ENCODE measurements at regions not wholly inside any gene's neighbourhood (a gene's known extent, or its start where the extent isn't known, plus 50 kb on each side); places are given as distances from the start of the nearest gene placed in this dataset.
"Not testable (repeated sequence)": the region's sequence is repeated elsewhere in the genome, so short reads cannot be mapped to it uniquely, and the experiment has no call there.

- DNase-seq (ENCODE audit: low spot score) = no peak
Observed at GRCh38 chr14:30267141-30267540, 291.8 kb upstream of the G2E3 start.

- DNase-seq (ENCODE audit: low spot score) = peak; percentile 46
Observed at GRCh38 chr14:30270200-30271161, 288.5 kb upstream of the G2E3 start.

- DNase-seq (ENCODE audit: low spot score) = no peak
Observed at GRCh38 chr14:30271811-30272323, 287.1 kb upstream of the G2E3 start.

- DNase-seq (ENCODE audit: low spot score) = no peak
Observed at GRCh38 chr14:30272848-30273832, 285.8 kb upstream of the G2E3 start.

DNA sequence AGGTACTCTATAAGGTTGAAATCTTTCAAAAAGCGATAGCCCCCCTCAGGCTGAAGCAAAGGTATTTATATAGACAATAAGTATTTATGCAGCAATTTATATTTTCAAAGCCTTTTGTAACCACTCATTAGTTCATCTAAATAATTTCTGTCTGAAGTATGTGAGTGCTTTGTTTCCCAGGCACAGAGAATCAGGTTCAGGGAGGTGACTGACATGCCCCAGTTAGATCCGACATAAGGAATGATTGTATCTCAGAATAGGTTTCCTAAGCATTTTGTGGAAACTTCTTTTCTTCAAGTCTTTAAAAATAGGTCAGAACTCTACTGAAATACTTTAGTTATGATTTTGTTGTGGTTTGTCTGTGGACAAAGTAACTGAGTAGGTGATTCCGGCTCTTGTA lies 283.4 kb upstream of the G2E3 start:
- DNase-seq (ENCODE audit: low spot score) = no peak

DNA sequence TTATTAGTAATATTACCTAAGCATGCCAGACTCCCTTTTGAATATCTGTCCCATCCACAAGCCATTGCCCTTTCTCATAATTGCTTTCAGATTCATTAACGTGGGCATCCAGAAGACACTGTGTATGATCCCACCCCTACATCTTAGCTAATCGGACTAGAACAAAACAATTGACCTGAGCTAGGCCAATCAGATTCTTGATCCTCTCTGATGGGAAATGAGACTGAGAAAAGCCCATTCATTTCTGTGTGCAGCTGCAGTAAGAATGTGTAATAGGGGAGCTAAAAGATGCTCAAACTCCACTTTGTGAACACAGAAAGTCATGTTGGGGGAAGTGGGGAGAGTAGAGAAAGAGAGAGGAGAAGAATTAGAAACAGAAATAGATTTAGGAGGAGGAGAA lies 281.7 kb upstream of the G2E3 start:
- DNase-seq (ENCODE audit: low spot score) = no peak

GRCh38 chr14:30278856-30279255 lies 280.1 kb upstream of the G2E3 start:
- DNase-seq (ENCODE audit: low spot score) = not testable (repeated sequence)

GRCh38 chr14:30283822-30284446 lies 275.0 kb upstream of the G2E3 start:
- no peak for DNase-seq (ENCODE audit: low spot score)

DNA sequence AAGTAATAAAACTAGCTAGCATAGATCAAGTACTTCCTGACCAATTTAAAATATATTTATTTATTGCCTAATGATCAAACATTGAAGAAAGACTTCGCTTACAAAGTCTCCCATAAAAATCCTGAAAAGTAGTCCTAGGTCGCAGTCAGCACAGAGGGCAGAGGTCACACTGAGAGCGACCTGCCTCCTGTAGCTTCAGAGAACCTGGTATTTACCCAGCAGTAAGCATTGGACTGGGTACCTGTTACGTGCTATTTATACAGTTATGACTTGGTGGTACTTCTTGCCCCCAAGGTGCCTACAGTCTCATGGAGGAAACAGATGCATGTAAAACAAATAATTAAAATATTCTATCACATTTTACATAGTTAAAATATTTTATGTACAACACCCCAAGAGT lies 274.1 kb upstream of the G2E3 start:
- DNase-seq (ENCODE audit: low spot score) = no peak

DNA sequence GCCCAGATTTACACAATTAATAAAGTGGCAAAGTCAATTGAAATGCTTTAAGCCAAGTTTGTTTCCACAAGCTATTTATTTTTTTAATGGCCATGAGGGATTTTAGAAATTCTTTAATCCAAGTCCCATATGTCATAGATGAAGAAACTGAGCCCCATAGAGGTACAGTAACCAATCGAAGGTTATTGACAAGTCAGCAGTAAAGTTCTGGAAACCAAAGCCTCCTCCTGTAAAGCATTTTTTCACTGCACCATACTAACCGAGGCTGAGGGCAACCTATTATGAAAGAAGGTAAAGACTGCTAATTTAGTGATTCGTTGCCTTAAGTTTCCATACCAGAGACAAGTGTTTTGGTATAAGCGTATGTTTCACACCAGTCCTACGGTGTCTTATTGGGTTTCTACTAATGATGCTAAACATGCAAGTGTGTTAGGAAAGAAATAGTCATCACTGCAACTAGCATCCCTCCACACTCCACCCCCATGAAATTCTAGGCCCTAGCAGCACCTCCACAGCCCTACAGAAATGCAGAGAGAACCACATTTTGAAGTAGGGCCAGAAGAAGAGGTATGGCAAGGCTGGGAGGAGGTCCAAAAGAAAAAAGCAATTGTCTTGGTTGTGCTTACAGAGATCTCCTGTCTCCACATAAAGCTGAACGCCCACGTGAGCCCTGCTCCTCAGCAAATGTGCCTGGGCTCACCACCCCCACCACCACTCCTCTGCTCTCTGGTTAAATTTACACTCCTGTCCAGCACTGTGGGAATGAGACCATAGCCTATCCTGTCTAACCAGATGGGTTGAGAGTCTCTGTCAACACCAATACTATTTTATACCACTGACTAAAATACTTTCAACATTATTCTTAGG lies 271.1 kb upstream of the G2E3 start:
- DNase-seq (ENCODE audit: low spot score) = no peak

DNA sequence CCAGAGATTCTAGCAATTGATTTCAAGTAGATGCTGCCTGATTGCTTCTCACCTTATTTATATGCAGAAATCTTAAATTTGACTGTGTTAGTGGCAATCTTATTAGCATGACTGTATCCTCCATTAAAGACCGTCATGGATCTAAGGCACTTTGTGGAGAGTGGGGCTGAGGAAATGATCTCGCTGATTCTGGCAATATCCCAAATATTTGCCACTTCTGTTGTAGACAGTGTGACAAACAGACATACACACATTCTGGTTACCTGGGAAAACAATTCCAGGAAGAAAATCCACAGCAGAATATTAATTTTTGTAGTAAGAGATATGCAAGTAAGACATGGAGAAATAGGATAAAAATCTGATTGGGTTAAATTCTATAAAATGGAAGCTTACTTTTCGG lies 269.0 kb upstream of the G2E3 start:
- DNase-seq (ENCODE audit: low spot score) = no peak

- no peak for DNase-seq (ENCODE audit: low spot score)
Observed at GRCh38 chr14:30291216-30291615, 267.7 kb upstream of the G2E3 start.

DNA sequence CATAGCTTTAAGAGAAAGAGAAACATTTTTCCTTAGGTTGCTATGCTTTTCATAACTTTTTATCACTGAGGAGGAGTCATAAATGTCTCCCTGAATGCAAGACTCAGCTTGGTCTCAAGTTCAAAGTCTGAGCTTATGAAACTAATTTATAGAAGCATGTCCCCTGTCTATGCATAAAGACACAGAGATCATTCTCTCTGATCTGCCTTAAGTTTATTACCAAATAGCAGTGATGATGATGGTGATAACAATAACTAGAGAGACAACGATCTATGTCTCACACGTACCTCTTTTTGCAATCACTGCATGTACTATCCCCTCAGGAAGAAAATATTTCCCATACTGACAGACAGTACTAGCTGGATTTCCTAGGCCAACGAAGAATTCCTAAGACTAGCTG lies 266.4 kb upstream of the G2E3 start:
- no peak for DNase-seq (ENCODE audit: low spot score)

DNA sequence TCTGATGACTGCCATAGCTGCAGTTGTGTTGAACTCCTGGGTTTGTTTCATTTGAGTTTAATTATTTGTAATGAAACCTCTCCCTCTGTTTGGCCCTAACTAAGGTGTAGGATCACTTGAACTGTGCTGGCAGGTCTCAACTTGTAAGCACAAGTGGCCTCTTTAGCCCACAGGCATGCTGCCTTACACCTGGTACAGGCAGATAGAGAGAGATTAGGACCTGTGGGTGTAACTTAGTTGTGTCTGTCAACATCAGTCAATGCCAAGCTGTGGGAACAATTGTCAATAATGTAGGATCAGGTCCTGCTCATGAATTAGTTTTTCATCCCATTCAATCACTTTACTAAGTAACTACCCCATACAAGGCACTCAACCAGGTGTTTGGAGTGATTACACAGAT lies 263.0 kb upstream of the G2E3 start:
- no peak for DNase-seq (ENCODE audit: low spot score)

DNA sequence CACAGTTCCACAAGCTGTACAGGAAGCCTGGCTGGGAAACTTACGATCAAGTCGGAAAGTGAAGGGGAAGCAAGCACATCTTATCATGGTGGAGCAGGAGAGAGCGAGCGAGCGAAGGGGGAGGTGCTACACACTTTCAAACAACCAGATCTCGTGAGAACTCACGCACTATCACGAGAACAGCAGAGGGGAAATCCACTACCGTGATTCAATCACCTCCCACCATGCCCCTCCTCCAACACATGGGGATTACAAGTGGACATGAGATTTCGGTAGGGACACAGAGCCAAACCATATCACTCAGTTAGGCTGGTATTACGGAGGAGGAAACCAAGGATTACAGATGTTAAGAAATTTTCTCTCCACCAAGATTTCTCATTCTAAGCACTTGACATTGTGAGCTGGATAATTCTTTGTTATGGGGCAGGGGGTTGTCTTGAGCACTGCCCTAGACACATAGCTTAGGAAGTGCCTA lies 262.0 kb upstream of the G2E3 start:
- no peak for DNase-seq (ENCODE audit: low spot score)

GRCh38 chr14:30297876-30298795 lies 260.8 kb upstream of the G2E3 start:
- DNase-seq (ENCODE audit: low spot score) = no peak

DNA sequence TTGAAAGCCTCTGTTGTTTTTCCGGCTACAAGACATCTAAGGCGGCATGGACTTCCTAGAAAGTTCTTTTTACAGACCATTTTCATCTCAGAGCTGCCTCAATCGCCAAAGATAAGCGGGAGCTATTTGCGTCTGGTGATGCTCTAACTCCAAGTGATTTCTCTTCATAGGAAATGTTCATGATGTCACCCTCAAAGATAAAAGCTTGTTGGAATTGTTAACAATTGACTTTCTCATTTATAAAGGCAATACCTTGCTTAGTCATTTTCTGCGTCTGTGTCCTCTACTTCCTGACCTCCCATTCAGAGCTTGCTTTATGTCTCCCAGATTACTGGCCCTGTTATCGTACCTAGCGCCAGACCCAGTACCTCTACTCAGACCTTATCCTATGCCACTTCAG lies 259.0 kb upstream of the G2E3 start:
- DNase-seq (ENCODE audit: low spot score) = no peak

DNA sequence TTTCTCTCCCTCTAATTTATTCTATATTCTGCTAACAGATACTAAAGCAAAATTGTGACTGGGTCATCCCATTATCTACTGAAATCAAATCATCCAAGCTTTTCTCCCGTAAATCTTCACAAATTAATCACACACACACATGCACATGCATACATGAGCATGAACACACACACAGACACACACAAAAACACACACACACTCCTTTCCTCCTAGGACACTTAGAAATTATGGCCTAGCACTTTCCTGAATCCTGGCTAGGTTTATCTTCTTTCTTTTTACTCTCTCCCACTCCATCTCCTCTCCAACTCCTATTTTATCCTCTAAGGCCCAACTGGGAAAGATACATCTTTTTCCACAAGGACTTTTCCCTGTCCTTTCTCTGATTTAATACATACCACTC lies 255.6 kb upstream of the G2E3 start:
- DNase-seq (ENCODE audit: low spot score) = no peak

DNA sequence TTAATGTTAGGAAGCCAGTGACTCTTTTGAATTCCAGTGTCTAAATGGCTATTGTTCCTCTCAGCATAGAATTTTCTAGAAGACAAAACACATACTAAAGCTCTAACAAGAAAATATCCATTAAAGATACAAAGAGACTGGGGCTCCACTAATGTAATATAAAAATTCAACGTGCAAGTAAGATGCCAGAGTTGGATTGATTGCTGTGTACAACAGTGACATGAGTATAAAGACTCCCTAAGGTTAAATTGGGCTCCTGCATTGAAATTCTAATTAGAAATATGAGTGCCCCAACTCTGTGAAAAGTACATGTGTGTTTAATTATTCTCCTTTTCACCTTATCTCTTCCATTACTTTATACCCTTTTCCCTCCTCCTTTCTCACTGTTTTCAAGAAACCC lies 253.6 kb upstream of the G2E3 start:
- no peak for DNase-seq (ENCODE audit: low spot score)

- DNase-seq (ENCODE audit: low spot score) = no peak
Observed at GRCh38 chr14:30309405-30309804, 249.6 kb upstream of the G2E3 start.

Data from CD4-positive, alpha-beta T cell treated with Interleukin-15 for 4 hours (primary cell).